WTC11 (cell line): ENCODE measurements at regions not wholly inside any gene's neighbourhood (a gene's known extent, or its start where the extent isn't known, plus 50 kb on each side); places are given as distances from the start of the nearest gene placed in this dataset.
A peak's percentile ranks its signal among the peaks of the same experiment; 100 is the strongest.

Source experiments
- ATAC-seq: fragments of 200-7000 bp; cut with Tn5 transposase; 2 replicates; pipeline ENCODE4 v1.10.0; 2021; ENCODE audit warnings: mild to moderate bottlenecking, moderate library complexity
- CTCF ChIA-PET: fragments of 300-600 bp; sonication (Branson Sonifier 250); formaldehyde crosslinking; loops from one replicate; lab custom pipeline; 2021; ENCODE audit warnings: antibody characterized with exemption; lab: Charles Lee
- POLR2A ChIA-PET: fragments of 350-600 bp; sonication (Branson Sonifier 250); formaldehyde crosslinking; loops from one replicate; lab custom pipeline; 2021; ENCODE audit warnings: antibody characterized with exemption; lab: Charles Lee
- DNase-seq: peaks from one replicate; pipeline ENCODE4 v3.0.0; 2021; ENCODE audit warnings: low spot score
- H3K27ac Mint-ChIP-seq: 2 replicates; pipeline ENCODE4 v1.8.0; 2021; ENCODE audit warnings: mixed read lengths
- H3K27me3 Mint-ChIP-seq: 2 replicates; pipeline ENCODE4 v1.8.0; 2021; ENCODE audit warnings: low read depth, mild to moderate bottlenecking, moderate library complexity, mixed read lengths
- H3K36me3 Mint-ChIP-seq: 2 replicates; pipeline ENCODE4 v1.8.0; 2021; ENCODE audit warnings: mixed read lengths
- H3K4me1 Mint-ChIP-seq: 2 replicates; pipeline ENCODE4 v1.8.0; 2022; ENCODE audit warnings: mixed read lengths
- H3K4me3 Mint-ChIP-seq: 2 replicates; pipeline ENCODE4 v1.8.0; 2021; ENCODE audit warnings: mild to moderate bottlenecking, moderate library complexity, mixed read lengths
- H3K9me3 Mint-ChIP-seq: 2 replicates; pipeline ENCODE4 v1.8.0; 2021; ENCODE audit warnings: mixed read lengths
- ATF1 ChIP-seq: sonication (generic); formaldehyde crosslinking; IDR thresholded peaks from 2 replicates; pipeline ENCODE4 v1.8.1; 2023; ENCODE audit warnings: mild to moderate bottlenecking, moderate library complexity, missing genetic modification reagents
- ATF6 ChIP-seq: sonication (generic); formaldehyde crosslinking; IDR thresholded peaks from 2 replicates; pipeline ENCODE4 v1.8.1; 2023; ENCODE audit warnings: mild to moderate bottlenecking, missing genetic modification reagents
- ERG ChIP-seq: fragments of 250-450 bp; sonication (Bioruptor Pico); IDR thresholded peaks from 2 replicates; pipeline ENCODE4 v1.8.0; 2021; ENCODE audit warnings: mild to moderate bottlenecking
- FOXJ3 ChIP-seq: sonication (generic); formaldehyde crosslinking; IDR thresholded peaks from 2 replicates; pipeline ENCODE4 v1.9.0; 2021; ENCODE audit warnings: missing genetic modification reagents, mild to moderate bottlenecking, borderline replicate concordance
- GABPB1 ChIP-seq: sonication (generic); formaldehyde crosslinking; IDR thresholded peaks from 2 replicates; pipeline ENCODE4 v1.8.1; 2023; ENCODE audit warnings: mild to moderate bottlenecking, missing genetic modification reagents
- IRF1 ChIP-seq: sonication (generic); formaldehyde crosslinking; IDR thresholded peaks from 2 replicates; pipeline ENCODE4 v1.8.0; 2023; ENCODE audit warnings: missing genetic modification reagents
- IRF2 ChIP-seq: sonication (generic); formaldehyde crosslinking; IDR thresholded peaks from 2 replicates; pipeline ENCODE4 v1.8.0; 2022; ENCODE audit warnings: low read depth, missing genetic modification reagents, borderline replicate concordance
- JAZF1 ChIP-seq: fragments of 250-450 bp; sonication (Bioruptor Pico); IDR thresholded peaks from 2 replicates; pipeline ENCODE4 v1.9.0; 2021; ENCODE audit warnings: moderate library complexity, mild to moderate bottlenecking, inconsistent platforms
- MAX ChIP-seq: sonication (generic); formaldehyde crosslinking; IDR thresholded peaks from 2 replicates; pipeline ENCODE4 v1.8.0; 2022; ENCODE audit warnings: mild to moderate bottlenecking, missing genetic modification reagents
- MLX ChIP-seq: sonication (generic); formaldehyde crosslinking; IDR thresholded peaks from 2 replicates; pipeline ENCODE4 v1.8.1; 2023; ENCODE audit warnings: mild to moderate bottlenecking, missing genetic modification reagents, moderate library complexity
- MXD4 ChIP-seq: fragments of 250-450 bp; sonication (Bioruptor Pico); IDR thresholded peaks from 2 replicates; pipeline ENCODE4 v1.8.0; 2021; ENCODE audit warnings: mild to moderate bottlenecking, moderate library complexity, borderline replicate concordance
- MYBL2 ChIP-seq: sonication (generic); formaldehyde crosslinking; IDR thresholded peaks from 2 replicates; pipeline ENCODE4 v1.8.1; 2023; ENCODE audit warnings: mild to moderate bottlenecking, moderate library complexity, missing genetic modification reagents
- OVOL2 ChIP-seq: fragments of 250-450 bp; sonication (Bioruptor Pico); IDR thresholded peaks from 2 replicates; pipeline ENCODE4 v1.9.0; 2021; ENCODE audit warnings: mild to moderate bottlenecking, borderline replicate concordance
- SMAD3 ChIP-seq: sonication (generic); formaldehyde crosslinking; IDR thresholded peaks from 2 replicates; pipeline ENCODE4 v1.8.0; 2022; ENCODE audit warnings: missing genetic modification reagents, mild to moderate bottlenecking, borderline replicate concordance
- SMAD4 ChIP-seq: sonication (generic); formaldehyde crosslinking; IDR thresholded peaks from 2 replicates; pipeline ENCODE4 v1.8.0; 2022; ENCODE audit warnings: mild to moderate bottlenecking, missing genetic modification reagents
- STAT6 ChIP-seq: sonication (generic); formaldehyde crosslinking; conservative IDR thresholded peaks from 2 replicates; pipeline ENCODE4 v1.8.1; 2023; ENCODE audit warnings: mild to moderate bottlenecking, low read depth, missing genetic modification reagents, moderate library complexity
- TEAD1 ChIP-seq: sonication (generic); formaldehyde crosslinking; IDR thresholded peaks from 2 replicates; pipeline ENCODE4 v1.8.0; 2022; ENCODE audit warnings: mild to moderate bottlenecking, missing genetic modification reagents
- ZNF121 ChIP-seq: sonication (generic); formaldehyde crosslinking; IDR thresholded peaks from 2 replicates; pipeline ENCODE4 v1.8.0; 2023; ENCODE audit warnings: missing genetic modification reagents
- ZNF219 ChIP-seq: sonication (generic); formaldehyde crosslinking; IDR thresholded peaks from 2 replicates; pipeline ENCODE4 v1.8.0; 2023; ENCODE audit warnings: missing genetic modification reagents, mild to moderate bottlenecking, borderline replicate concordance
- ZNF416 ChIP-seq: fragments of 250-450 bp; sonication (Bioruptor Pico); IDR thresholded peaks from 2 replicates; pipeline ENCODE4 v1.9.0; 2021; ENCODE audit warnings: mild to moderate bottlenecking, inconsistent platforms

- CTCF ChIA-PET = no interaction called here
- no peak overlapping the region for H3K4me3 Mint-ChIP-seq
- peaks cover 13% of the 10 kb centered on the region; the same call in 1 of the 2 replicates for H3K36me3 Mint-ChIP-seq
- H3K9me3 Mint-ChIP-seq = peaks cover 17% of the 10 kb centered on the region
- no peaks in the 10 kb centered on the region for H3K27me3 Mint-ChIP-seq
- no peak for DNase-seq
- TF ChIP-seq ZNF219 (CRISPR knock-in tag) = no peak
- TF ChIP-seq FOXJ3 (CRISPR knock-in tag) = no peak
- no peak for TF ChIP-seq MLX (CRISPR knock-in tag)
- TF ChIP-seq IRF2 (CRISPR knock-in tag) = no peak
- TF ChIP-seq IRF1 (CRISPR knock-in tag) = no peak
- no peak for TF ChIP-seq GABPB1
- TF ChIP-seq, all 79 proteins: peak for 0
- no peak for ATAC-seq
- POLR2A ChIA-PET = no interaction called here
- H3K27ac Mint-ChIP-seq = no peak overlapping the region
- no peaks in the 10 kb centered on the region for H3K4me1 Mint-ChIP-seq
Measured at GRCh38 chr9:80547613-80548012, 975.8 kb downstream of the TLE4 start.

GRCh38 chr9:80540387-80540786, 968.6 kb downstream of the TLE4 start:
- TF ChIP-seq ZNF121 (CRISPR knock-in tag) (no peak), STAT6 (CRISPR knock-in tag) (no peak), MAX (CRISPR knock-in tag) (no peak), MYBL2 (CRISPR knock-in tag) (no peak), TEAD1 (CRISPR knock-in tag) (no peak), MXD4 (CRISPR knock-in tag) (no peak), ZNF219 (CRISPR knock-in tag) (no peak), JAZF1 (CRISPR knock-in tag) (no peak)
- CTCF ChIA-PET = no interaction called here
- ATAC-seq (no peak), DNase-seq (no peak)
- Mint-ChIP-seq H3K9me3 (peaks cover 20% of the 10 kb centered on the region), H3K27me3 (no peaks in the 10 kb centered on the region), H3K27ac (no peak overlapping the region), H3K4me3 (no peak overlapping the region), H3K36me3 (peaks cover 13% of the 10 kb centered on the region; the same call in 1 of the 2 replicates), H3K4me1 (no peaks in the 10 kb centered on the region)
- POLR2A ChIA-PET = no interaction called here

- ChIA-PET POLR2A (no interaction called here), CTCF (no interaction called here)
- no peak for ATAC-seq
- 0 out of 2 replicates have a peak, but pooled peaks cover 4% of the 10 kb centered on the region for H3K36me3 Mint-ChIP-seq
- peaks cover 24% of the 10 kb centered on the region for H3K9me3 Mint-ChIP-seq
- 0 out of 2 replicates have a peak overlapping the region, but pooled peaks have one; percentile 11 for H3K27ac Mint-ChIP-seq
- H3K4me1 Mint-ChIP-seq = no peaks in the 10 kb centered on the region
- no peak for DNase-seq
- TF ChIP-seq ERG (CRISPR knock-in tag) = no peak
- no peak for TF ChIP-seq ATF1 (CRISPR knock-in tag)
- no peak for TF ChIP-seq ATF6 (CRISPR knock-in tag)
- no peak for TF ChIP-seq SMAD4 (CRISPR knock-in tag)
- no peak for TF ChIP-seq ZNF416
- no peak for TF ChIP-seq SMAD3 (CRISPR knock-in tag)
- no peak for TF ChIP-seq OVOL2 (CRISPR knock-in tag)
- TF ChIP-seq ZNF121 (CRISPR knock-in tag) = no peak
- no peaks in the 10 kb centered on the region for H3K27me3 Mint-ChIP-seq
- H3K4me3 Mint-ChIP-seq = no peak overlapping the region
Measured at GRCh38 chr9:80538976-80539375, 967.2 kb downstream of the TLE4 start.
